NCI-H2107 (cell line): ENCODE measurements at regions not wholly inside any gene's neighbourhood (a gene's known extent, or its start where the extent isn't known, plus 50 kb on each side); places are given as distances from the start of the nearest gene placed in this dataset.
"Not testable (repeated sequence)": the region's sequence is repeated elsewhere in the genome, so short reads cannot be mapped to it uniquely, and the experiment has no call there.

Source experiments
- DNase-seq: peaks from one replicate; lab custom pipeline; 2025; lab: John Stamatoyannopoulos, UW

DNA sequence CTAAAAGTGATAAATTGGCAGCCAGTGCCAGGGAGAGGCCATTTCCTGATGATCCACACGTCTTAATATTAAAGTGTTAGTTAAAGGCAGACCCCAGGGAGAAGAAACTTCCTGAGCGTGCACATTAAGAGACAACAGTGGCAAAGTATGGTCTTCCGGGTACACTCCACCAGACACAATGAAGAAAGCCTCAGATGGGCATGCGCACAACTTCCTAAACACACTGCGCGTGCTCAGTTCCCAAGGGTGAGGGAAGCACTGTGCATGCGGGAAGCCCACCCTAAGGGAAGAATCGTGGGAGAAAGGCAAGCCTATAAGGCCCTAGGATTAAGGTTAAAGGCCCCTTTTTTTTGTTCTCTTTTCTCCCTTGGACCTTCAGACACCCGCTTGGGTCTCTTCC lies 140.7 kb upstream of the CDKN3 start:
- no peak for DNase-seq

DNA sequence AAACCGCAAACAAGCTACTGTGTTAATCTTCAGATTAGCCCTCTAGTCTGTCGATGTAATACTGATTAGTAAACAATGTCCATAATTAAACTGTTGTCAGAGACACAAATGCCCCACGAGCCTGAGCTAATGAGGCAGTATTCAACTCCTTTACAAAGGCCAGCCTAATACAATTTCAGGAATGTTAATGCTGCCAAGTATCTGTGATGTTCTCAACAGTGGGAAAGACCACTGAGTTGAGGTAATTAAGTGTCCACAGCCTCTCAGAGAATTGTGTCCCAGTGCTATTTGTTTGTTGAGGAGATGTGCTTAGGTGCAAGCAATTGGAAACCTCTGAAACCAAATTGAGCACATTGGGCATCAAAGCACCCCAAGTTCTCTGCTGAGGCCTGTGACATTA lies 139.4 kb upstream of the CDKN3 start:
- DNase-seq, result no peak

DNA sequence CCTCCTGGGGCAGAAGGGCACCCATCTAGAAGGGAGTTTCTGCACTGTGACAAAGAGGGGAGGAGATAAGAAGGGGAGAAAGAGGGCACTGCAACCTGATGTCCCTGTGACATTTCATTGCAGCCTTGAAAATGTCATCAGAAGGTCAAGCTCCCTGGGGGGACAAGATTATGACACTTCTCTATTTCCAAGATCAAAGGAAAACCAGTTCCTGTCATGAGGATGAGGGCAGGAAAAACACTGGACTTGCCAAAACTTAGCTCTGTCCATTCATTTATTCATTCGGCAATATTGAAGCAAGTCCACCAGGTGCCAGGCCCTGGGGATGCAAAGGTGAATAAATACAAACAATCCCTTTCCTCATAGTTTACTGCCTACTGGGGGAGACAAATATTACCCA lies 138.4 kb upstream of the CDKN3 start:
- no peak for DNase-seq

DNA sequence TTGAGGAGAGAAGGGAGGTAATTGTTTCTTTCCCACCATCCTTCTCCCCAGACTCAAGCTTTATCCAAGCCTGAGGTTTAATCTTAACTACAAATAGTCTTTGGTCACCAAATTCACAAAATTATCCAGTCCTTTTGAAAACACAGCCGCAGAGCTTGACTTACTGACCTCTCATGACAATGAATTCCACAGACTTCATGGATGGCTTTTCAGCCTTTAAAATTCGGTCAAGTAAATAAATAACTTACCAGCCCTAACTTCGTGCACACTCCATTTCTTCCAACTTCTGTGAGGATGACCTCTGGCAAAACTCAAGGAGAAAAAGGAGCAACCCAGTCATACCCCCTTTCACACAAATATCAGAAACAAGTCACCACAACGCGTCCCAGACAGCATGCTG lies 137.0 kb upstream of the CDKN3 start:
- DNase-seq, result no peak

DNA sequence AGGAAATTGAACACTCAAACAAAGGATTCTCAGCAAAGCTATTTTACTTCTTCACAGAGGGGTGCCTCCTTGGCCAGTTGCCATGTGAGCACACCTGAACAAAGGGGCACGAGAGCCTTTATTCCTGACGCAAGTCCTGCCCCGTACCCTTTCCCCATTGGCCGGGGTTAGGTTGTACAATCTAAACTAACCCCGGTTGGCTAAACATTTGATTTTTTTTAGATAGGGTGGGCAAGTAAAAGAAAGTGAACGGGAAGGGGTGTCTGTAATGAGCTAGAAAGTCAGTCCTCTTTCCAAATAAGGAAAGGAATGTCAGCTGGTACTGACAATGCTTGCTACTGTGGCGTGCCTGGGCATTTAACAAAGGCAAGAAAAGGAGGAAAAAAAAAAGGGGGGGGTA lies 135.5 kb upstream of the CDKN3 start:
- no peak for DNase-seq

DNA sequence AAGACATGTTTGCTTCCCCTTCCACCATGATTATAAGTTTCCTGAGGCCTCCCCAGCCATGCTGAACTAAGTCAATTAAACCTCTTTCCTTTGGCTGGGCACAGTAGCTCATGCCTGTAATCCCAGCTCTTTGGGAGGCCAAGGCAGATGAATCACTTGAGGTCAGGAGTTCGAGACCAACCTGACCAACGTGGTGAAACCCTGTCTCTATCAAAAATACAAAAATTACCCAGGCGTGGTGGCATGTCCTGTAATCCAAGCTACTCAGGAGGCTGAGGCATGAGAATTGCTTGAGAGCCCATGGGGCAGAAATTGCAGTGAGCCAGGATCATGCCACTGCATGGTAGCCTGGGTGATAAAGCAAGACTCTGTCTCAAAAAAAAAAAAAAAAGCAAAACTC lies 130.2 kb upstream of the CDKN3 start:
- not testable (repeated sequence) for DNase-seq

DNA sequence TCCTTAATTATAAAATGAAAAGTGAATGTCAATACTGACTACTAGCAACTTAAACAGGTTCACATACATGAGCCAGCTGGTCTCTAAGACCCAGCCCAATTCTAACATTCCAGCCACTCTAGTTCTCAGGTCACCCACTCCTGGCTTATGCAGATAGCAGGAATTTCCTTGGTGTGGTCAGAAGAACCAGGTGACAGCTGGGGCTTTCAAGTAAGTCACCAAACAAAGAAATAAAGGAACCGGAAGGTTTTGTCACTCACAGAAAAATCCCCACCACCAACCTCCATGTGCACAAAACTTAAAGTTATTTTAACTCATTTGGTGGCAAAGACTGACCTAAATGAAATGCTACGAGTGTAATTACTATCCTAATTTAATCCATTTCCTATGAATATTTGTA lies 129.6 kb upstream of the CDKN3 start:
- no peak for DNase-seq

DNA sequence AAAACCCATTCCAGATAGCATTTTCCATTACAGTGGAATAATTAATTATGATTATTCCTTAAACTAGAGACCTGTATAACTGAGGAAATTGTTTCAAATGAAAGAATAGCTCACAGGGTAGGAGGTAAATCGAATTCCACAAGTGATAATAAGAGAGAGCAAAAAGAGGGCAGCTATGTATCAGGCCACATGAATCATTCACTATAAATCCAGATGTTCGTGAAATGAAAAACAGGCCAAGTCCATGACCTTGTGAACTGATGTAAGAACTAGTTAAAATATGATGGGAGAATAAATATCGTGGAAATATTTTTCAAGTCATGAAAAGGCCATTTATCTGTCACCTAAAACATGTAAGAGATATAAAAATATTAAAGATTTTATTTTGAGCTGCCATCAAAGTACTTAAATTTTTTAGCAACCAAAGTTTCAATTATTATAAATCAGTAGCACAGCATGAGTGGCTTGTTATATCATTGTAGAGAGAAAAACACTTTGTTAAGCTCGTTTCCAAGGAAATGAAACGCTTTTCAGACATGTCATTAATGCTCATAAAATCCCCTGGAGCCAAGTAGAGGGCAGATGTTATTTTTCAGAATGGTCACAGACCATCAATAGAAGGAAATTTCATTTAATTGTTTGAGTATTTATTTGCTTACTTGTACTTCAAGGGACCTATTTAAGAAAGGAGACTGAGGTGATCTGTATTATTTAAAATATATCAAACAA lies 120.6 kb upstream of the CDKN3 start:
- no peak for DNase-seq

DNA sequence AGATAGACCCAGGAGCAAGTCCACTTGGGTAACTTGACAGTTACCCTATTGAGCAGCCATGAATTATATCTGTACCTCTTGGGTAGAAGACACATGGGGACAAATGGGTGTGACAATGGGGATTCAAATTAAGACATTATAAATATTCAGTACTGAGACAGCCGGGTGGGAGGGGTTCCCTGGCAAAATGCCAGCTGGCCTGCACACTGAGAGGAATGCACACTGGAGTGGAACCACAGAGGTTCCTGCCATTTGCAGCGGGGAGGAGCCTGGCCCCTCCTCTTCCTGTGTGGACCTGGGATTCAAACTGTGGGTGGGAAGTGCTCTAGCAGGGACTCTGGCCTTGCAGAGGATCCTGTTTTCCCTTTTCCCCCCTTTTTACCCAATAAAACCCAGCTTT lies 118.7 kb upstream of the CDKN3 start:
- no peak for DNase-seq

DNA sequence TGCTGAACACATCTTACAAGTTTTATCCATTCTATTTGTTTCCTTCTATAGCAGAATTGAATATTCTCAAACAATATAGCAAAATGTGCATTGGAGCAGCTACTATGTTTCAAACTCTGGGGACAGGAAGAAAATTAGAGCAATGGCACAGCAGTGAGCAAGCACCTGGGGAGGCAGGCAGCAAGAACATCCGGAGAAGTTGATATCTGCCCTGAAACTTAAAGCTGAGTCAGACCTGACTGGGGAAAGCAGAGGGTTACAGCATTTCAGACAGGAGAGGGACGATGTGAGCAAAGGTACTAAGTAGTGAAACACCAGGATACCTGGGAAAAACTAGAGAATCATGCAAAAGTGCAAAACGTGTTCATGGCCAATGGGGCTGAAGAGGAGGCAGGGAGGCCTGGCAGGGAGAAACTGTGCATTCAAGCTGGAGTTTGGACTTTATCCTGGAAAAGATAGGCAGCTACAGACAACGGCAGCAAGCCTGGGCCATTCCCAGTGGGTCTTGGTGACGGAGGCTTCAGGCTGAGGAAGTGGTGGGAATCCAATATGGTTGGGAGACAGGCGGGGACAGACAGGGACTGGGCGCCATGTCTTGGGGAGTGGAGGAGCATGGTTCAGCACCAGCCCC lies 118.0 kb upstream of the CDKN3 start:
- no peak for DNase-seq

DNA sequence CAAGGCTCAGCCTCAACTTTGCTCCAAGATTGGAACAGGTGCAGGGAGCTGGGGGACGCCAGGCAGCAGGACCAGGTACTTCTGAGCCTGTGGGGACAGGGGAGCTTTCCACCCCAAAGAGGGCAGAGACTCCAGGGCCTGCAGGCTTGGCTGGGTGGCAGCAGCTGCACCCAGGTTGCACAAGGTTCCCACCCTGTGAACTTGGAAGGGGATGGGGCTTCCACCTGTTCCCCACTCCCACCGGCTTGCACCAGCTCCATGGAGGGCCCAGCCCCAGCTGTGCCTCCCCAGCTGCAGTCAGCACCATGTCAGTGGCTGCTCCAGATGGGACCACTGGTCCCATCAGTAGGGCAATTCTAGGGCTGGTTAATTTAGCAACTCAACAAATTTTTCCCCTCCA lies 114.0 kb upstream of the CDKN3 start:
- DNase-seq, result no peak

DNA sequence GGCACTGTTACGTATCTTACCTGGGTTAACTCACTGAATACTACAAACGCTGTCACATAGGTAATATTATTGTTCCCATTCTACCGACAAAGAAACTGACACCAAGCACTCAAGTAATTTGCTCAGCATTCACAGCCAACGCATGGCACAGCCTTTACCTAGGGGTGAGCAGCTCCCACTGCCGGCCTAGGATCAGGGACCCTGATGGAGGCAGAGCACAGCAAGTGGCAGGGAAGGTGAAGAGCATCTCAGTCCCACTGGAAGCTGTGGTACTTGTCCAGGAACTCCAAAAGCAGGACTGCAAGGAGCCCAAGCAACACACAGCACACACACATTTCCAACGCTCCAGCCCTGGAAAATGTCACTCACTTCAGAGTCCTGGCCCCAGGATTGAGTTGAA lies 111.8 kb upstream of the CDKN3 start:
- no peak for DNase-seq

DNA sequence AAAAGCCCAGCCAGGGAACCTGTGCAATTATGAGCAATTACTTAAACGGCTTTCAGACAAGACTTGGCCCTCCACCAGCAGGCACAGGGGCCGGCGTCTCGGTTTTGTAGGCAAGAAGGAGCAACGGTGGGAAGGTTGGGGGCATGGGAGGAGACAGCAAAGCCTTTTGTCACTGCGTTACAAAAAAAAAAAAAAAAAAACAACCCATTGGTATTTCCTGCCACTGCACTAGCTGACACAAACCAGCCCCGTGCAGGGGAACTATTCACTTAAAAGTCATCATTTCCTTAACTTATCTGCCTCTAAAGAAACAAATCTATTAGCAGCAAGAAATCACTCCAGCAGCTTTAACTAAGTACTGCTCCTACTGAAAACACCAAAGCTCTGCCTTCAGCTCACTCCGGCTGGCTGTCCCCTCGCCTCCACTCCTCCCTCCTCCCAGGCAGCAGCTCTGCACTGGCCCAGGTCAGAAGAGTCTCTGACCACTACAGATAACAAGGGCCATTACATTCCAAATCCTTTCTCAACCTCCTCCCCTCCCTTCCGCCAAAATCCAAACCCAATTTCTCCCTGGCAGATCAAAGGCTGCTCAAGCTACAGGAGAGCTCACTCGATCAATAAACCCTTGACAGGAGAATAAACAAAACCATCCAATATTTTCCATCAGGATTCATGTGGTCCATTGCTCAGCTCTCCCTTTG lies 105.2 kb upstream of the CDKN3 start:
- no peak for DNase-seq

DNA sequence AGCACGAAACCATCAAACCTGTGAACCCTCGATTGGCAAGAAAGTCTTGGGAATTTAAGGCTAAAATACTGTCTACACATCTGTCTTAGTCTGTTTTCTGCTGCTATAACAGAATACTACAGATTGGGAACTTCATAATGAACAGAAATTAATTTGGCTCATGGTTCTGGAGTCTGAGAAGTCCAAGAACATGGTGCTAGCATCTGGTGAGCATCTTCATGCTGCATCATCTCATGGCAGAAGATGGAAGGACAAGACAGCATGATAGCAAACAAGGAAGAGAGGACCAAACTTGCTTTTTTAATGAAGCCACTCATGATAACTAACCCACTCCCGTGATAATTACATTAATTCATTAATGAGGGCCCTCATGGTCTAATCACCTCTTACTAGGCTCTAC lies 102.0 kb upstream of the CDKN3 start:
- no peak for DNase-seq

DNA sequence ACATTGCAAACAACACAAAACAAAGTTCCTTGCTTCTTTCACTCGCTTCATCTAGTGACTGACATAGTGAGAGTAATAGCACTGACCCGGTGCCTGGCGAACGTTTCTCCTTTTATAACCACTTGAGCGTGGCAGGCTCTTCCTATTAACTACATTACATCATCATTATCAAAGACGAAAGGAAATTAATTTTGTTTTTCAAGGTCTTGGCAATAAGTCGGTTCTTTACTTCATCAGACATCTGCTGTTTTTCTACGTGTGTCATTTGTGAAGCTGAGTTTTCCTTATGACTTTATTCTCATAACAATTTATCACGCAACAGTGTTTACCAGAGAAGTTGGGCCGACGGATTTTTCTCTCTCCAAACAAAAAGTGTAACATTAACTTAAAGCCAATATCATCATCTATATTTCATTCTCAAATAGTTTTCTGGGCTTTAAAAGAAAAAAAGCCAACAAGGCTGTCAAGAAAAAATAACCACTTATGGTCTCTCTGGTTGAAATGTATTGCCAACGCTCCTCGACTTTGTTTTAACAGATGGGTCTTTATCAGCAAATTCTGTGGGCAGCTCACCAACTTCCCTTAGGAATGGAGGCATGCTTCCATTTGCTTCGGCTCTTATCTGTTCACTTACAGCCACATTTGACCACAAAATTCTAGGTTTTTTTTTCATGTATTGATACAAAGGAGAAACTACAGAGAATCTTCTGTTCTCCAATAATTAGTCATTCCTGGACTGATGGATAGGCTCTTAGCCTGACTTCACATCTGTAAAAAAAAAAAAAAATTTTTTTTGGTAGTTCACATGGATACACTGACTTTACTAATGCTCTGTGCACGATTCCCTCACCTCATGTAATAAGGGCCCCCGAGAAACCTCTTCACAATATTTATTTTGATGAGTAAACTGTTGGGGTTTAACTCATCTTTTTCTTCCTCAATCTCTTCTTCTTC lies 97.1 kb upstream of the CDKN3 start:
- DNase-seq, result no peak

DNA sequence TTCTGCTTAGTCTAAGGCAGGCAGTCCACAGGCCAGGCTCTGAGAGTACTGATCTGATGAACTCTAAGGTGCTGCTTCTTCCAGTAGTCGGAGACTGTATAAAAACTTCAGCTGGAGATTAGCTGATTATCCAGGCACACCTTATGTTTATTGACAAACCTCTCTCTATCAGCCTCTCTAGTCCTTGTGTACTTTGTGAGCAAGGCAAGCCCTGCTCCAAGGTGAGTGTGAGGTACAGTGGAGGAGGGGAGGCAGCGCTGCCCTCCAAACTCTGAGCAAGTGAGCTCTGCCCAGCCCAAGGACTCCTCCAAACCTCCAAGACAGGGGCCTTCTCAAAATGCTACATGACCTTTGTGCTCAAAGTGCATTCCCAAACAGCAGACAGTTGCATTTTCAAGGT lies 95.9 kb upstream of the CDKN3 start:
- no peak for DNase-seq

DNA sequence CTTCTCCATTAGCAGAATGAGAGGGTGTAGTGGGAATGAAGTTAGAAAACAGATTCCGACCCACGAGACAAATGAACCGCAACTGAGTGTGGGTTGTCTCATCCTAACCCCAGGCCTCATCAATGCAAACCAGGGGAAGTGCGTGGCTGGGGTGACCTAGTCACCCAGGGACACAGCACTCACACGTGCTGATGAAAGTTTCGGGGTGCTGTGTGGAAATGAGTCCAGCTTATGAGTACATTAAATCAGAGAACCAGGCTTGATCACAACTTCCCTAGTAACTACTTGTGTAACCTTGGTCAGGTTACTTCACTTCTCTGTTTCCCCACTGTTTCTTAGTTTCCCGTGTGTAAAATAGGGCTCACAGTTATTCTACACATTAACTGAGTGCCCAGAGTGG lies 95.4 kb upstream of the CDKN3 start:
- DNase-seq, result no peak

DNA sequence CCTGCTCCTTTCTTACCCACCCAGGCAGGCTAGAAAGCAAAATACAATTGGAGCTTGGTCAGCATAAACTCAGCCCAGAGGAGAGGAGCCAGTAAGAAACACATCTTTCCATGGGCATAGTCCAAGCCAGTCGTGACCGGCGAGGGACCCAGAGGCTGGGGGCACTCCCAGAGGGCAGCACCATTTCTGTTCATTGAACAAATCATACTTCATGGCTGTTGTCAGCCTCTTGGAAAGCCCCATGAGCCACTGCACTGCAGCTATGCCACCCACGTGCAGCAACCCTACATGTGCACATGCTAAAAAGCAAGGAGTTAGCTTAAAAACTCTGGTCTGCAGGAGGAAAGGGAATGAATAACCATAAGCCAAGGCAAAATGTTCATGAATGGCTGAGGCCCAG lies 90.0 kb upstream of the CDKN3 start:
- no peak for DNase-seq

DNA sequence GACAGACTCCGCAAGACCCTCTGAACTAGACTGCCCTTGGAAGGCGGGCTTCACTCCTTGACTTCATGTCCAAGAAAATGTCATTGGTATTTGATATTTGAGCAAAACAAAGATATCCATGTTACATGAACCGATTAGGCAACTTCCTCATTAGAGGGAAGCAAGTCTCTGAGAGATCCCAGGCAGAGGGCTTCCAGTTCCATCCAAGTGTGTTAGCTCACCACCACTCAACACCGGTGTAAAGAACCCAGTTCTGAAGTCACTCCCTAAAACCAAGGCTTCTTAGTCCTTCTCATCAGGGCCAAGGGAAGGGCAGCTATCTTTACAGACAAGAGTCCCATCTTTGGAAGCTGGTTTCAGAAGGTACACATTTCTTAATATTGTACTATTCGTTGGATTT lies 87.2 kb upstream of the CDKN3 start:
- DNase-seq, result no peak

DNA sequence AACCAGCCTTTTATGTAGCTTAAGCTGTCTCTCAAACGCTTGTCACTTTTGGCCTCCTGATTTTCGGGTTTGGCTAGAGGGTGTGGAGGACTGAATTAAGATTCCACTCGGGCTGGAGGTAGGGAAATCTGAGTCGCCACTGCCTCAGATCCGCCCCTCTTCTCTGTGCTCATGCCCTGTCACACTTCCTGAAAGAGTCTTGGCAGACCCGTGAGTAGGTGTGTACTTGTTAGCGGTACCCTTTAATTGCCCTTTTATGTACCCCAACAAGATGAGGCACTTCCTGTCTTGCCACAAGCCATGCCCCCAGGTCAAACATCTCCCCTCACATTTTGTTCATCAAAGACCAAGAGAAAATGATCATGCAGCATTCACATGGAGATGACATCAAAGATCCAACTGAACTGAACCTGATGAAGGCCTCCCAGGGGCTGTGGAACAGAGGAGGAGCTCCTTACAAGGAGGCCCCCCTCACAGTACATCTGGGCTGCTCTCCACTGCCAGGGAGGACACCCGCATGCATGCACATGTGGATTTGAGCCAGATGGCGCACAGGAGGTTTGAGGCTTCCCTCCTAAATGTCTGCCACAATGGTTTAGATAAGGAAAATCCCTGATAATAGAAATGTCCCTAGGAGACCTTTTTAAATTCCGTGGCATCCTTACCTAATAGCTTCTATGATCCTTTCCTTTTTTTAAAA lies 86.5 kb upstream of the CDKN3 start:
- DNase-seq, result no peak

DNA sequence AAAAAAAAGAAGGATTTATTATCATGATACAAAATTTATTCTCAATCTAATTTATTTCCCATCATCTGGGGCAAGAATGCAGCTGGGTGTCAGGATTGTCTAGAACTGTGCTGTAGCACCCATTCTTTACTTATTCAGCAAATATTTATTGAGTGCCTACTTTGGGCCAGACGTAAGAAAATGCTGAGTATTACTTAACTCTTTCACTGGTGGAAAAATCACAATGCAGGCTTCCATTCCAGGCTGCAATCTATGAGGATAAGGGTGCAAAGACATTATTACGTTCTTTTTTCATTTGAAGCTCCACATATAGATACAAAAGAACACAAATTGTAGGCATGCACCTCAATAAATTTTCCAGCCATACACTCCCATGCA lies 86.0 kb upstream of the CDKN3 start:
- DNase-seq, result no peak
